ENCODE measurements at regions not wholly inside any gene's neighbourhood (a gene's known extent, or its start where the extent isn't known, plus 50 kb on each side); places are given as distances from the start of the nearest gene placed in this dataset.

DNA sequence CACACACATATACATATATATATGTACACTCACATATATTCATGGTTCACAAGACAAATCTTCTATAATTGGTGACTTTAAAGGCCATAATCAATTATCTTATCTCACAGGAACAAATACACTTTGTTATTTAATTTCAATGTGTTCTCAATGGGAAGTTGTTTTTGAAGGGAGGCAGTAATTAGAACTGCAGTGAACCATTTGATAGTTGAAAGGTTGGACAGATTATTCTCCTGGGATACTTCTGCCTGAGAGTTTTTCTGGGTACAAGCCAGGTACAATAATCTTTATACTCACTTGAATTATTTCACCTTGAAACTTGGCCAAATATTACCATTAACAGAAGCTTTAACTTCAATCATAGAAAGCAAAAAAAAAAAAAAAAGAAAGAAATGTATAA lies 546.6 kb upstream of the LRRTM4 start:
- TF ChIP-seq, protein P1, sequence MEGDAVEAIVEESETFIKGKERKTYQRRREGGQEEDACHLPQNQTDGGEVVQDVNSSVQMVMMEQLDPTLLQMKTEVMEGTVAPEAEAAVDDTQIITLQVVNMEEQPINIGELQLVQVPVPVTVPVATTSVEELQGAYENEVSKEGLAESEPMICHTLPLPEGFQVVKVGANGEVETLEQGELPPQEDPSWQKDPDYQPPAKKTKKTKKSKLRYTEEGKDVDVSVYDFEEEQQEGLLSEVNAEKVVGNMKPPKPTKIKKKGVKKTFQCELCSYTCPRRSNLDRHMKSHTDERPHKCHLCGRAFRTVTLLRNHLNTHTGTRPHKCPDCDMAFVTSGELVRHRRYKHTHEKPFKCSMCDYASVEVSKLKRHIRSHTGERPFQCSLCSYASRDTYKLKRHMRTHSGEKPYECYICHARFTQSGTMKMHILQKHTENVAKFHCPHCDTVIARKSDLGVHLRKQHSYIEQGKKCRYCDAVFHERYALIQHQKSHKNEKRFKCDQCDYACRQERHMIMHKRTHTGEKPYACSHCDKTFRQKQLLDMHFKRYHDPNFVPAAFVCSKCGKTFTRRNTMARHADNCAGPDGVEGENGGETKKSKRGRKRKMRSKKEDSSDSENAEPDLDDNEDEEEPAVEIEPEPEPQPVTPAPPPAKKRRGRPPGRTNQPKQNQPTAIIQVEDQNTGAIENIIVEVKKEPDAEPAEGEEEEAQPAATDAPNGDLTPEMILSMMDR (IDR thresholded peaks at IDR 0.05): no peak
- TF ChIP-seq POLR2AphosphoS5 (IDR thresholded peaks at IDR 0.05) (no peak), EP300 (IDR thresholded peaks at IDR 0.05) (no peak)

All from sigmoid colon (tissue), 4 donors.